GM12873 (cell line): ENCODE measurements at regions not wholly inside any gene's neighbourhood (a gene's known extent, or its start where the extent isn't known, plus 50 kb on each side); places are given as distances from the start of the nearest gene placed in this dataset.

Experiments used
- CTCF ChIP-seq: IDR thresholded peaks from 2 replicates; pipeline ENCODE4 v1.5.1; 2012; ENCODE audit warnings: low read depth, mild to moderate bottlenecking, moderate library complexity, low read length, control low read depth; ENCODE audit not compliant: insufficient read depth; ENCODE audit errors: missing control alignments

- TF ChIP-seq CTCF: no peak
These were observed 54.6 kb upstream of the CLINT1 start for GRCh38 chr5:157913575-157913974.

GRCh38 chr5:157912621-157913325, 53.8 kb upstream of the CLINT1 start:
- TF ChIP-seq CTCF: no peak

- no peak for TF ChIP-seq CTCF
These were observed 52.6 kb upstream of the CLINT1 start for GRCh38 chr5:157911568-157911967.
